ENCODE measurements at regions not wholly inside any gene's neighbourhood (a gene's known extent, or its start where the extent isn't known, plus 50 kb on each side); places are given as distances from the start of the nearest gene placed in this dataset.
"Not testable (repeated sequence)": the region's sequence is repeated elsewhere in the genome, so short reads cannot be mapped to it uniquely, and the experiment has no call there.

DNA sequence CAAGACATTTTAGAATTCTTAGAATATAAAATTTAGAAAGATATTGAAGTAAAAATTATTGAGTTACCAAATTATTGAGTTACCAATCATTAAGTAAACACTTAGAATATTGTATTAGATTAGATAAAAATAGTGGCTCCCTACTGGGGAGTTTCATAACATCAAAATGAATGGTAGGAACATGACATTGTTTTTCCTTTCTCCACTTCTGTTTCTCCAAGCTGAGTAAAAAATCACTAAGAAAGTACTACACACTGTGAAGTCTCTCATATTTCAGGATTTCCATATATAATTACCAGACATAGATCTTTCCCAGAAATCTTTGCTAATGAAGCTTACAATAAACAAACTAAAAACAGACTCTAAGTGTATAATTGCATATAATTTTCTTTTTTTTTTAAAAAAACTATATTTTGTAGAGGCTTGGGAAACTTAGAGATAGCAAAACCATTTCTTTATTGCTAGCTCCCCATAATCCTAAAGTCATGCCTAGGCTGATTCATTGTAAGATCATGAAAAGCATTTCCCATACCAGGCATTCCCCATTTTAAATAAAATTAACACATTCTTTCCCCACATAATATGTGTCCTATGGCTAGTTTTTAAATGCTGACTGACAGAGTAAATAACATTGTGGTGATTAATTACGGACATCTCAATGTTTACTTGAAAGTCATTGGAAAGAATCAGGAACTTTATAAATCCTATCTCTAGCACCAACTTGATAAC is 1408.7 kb upstream of the GOT2 start:
- H3K27ac ChIP-seq: no peak overlapping the region
- peaks cover 0 to 39% (median 26%) of the 10 kb centered on the region in 8 donors for H3K9me3 ChIP-seq
- intact Hi-C loops (cut with DNase I; ENCODE audit: low total_unique reads): no loop called here
- DNase-seq: no peak
- no peaks in the 10 kb centered on the region for H3K4me1 ChIP-seq
- TF ChIP-seq, protein P1, sequence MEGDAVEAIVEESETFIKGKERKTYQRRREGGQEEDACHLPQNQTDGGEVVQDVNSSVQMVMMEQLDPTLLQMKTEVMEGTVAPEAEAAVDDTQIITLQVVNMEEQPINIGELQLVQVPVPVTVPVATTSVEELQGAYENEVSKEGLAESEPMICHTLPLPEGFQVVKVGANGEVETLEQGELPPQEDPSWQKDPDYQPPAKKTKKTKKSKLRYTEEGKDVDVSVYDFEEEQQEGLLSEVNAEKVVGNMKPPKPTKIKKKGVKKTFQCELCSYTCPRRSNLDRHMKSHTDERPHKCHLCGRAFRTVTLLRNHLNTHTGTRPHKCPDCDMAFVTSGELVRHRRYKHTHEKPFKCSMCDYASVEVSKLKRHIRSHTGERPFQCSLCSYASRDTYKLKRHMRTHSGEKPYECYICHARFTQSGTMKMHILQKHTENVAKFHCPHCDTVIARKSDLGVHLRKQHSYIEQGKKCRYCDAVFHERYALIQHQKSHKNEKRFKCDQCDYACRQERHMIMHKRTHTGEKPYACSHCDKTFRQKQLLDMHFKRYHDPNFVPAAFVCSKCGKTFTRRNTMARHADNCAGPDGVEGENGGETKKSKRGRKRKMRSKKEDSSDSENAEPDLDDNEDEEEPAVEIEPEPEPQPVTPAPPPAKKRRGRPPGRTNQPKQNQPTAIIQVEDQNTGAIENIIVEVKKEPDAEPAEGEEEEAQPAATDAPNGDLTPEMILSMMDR (IDR thresholded peaks at IDR 0.05 in 8 of 11, conservative IDR thresholded peaks at IDR 0.05 in 3 of 11): no peak
- TF ChIP-seq POLR2AphosphoS5 (IDR thresholded peaks at IDR 0.05) (no peak), POLR2A (IDR thresholded peaks at IDR 0.05) (no peak)
- H3K4me3 ChIP-seq: no peak overlapping the region
- no peaks in the 10 kb centered on the region for H3K36me3 ChIP-seq
- no peaks in the 10 kb centered on the region for H3K27me3 ChIP-seq (replicated peaks in 1 of 7)
- 78 to 95% (median 86%) methylated on average over 1 of the region's 1 CpG for WGBS, 5 donors

DNA sequence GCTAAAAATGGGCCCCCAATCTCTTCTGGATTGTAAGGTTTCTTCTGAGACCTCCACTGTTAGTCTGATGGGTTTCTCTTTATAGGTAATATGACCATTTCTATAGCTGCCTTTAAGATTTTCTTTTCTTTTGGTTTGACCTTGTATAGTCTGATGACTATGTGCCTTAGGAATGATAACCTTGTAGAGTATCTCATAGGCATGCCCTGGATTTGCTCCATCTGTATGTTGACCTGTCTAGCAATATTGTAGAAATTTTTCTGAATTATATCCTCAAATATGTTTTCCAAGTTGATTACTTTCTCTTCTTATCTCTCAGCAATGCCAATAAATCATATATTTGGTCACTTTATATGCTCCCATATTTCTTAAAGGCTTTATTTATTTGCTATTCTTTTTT is 1403.8 kb upstream of the GOT2 start:
- intact Hi-C loops (cut with DNase I; ENCODE audit: low total_unique reads): no loop called here
- TF ChIP-seq, protein P1 (IDR thresholded peaks at IDR 0.05 in 8 of 11, conservative IDR thresholded peaks at IDR 0.05 in 3 of 11): no peak
- no peak for TF ChIP-seq POLR2AphosphoS5 (IDR thresholded peaks at IDR 0.05)
- no peak for TF ChIP-seq POLR2A (IDR thresholded peaks at IDR 0.05)

DNA sequence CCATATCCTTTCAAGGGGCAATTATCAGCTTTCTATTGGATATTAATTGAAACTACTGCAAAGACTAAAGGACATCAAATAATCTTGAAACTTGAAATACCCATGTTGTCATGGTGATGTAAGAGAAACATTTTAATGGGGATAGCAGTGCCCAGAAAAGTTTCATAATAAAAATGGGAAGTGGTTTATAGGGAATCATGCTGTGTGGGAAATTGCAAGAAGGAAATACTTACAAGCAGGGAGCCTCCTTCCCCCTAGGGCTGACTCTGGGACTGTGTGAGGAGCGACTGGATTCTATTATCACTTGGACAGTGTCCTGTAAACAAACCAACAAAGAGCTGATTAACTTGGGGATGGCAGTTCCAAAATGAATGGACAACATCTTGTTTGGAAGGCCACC is 1393.1 kb upstream of the GOT2 start:
- TF ChIP-seq POLR2AphosphoS5 (IDR thresholded peaks at IDR 0.05) (no peak), POLR2A (IDR thresholded peaks at IDR 0.05) (no peak)
- TF ChIP-seq, protein P1 (IDR thresholded peaks at IDR 0.05 in 8 of 11, conservative IDR thresholded peaks at IDR 0.05 in 3 of 11): no peak
- Histone ChIP-seq H3K27me3 (replicated peaks in 1 of 7) (no peaks in the 10 kb centered on the region), H3K27ac (no peak overlapping the region), H3K4me3 (no peak overlapping the region), H3K4me1 (no peaks in the 10 kb centered on the region), H3K9me3 (peaks cover 0 to 26% (median 7%) of the 10 kb centered on the region in 8 donors), H3K36me3 (no peaks in the 10 kb centered on the region)
- WGBS, 5 donors: 50 to 83% (median 64%) methylated on average over 1 of the region's 1 CpG
- DNase-seq: no peak
- intact Hi-C loops (cut with DNase I; ENCODE audit: low total_unique reads): no loop called here

More for the DNA sequence above, 1403.8 kb upstream of the GOT2 start:
- Histone ChIP-seq H3K27me3 (replicated peaks in 1 of 7) (no peaks in the 10 kb centered on the region), H3K27ac (no peak overlapping the region), H3K36me3 (no peaks in the 10 kb centered on the region), H3K4me3 (no peak overlapping the region), H3K4me1 (no peaks in the 10 kb centered on the region), H3K9me3 (peaks cover 0 to 47% (median 29%) of the 10 kb centered on the region in 8 donors)
- DNase-seq: no peak

DNA sequence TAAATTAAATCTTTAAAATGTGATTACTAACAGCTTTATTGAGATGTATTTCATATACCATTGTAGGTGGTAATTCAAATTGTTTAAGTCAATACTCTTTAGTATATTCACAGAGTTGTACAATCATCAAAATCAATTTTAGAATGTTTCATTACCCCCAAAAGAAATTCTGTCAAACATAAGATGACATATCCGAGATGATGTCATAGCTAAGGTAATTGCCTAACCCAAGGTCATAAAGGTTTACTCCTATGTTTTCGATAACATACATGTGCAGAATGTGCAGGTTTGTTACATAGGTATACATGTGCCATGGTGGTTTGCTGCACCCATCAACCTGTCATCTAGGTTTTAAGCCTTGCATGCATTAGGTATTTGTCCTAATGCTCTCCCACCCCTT is 1392.0 kb upstream of the GOT2 start:
- intact Hi-C loops (cut with DNase I; ENCODE audit: low total_unique reads); H3K27ac ChIP-seq: not testable (repeated sequence)
- H3K9me3 ChIP-seq: peaks cover 0 to 24% (median 6%) of the 10 kb centered on the region in 8 donors

More for the DNA sequence above, 1392.0 kb upstream of the GOT2 start:
- H3K4me1 ChIP-seq; H3K4me3 ChIP-seq; H3K36me3 ChIP-seq; H3K27me3 ChIP-seq (replicated peaks in 1 of 7); DNase-seq: not testable (repeated sequence)
- 82 to 92% (median 87%) methylated on average over 2 of the region's 2 CpGs for WGBS, 5 donors
